NCI-H1694 (cell line): ENCODE measurements at regions not wholly inside any gene's neighbourhood (a gene's known extent, or its start where the extent isn't known, plus 50 kb on each side); places are given as distances from the start of the nearest gene placed in this dataset.

ENCODE experiments used
- DNase-seq: peaks from one replicate; lab custom pipeline; 2025; lab: John Stamatoyannopoulos, UW

DNA sequence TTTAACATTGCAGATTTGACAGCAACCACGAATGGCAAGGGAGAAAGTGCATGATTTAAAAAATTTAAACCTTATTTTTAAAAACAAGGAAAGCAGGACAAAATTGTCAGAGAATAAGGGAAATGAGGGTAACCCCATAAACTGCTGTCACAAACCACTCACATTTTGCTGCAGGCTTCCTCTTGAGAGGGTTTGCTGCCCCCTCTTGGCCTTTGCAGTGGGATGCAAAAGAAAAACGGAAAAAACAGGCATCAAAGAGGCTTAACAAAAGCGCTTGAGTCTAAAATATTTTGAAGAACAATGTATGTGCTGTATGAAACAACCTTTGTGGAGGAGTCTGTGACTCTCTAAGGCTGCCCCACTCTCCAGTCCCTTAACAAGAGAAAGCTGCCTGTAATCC, 91.6 kb downstream of the TMX3 start:
- peak; percentile 35 for DNase-seq

DNA sequence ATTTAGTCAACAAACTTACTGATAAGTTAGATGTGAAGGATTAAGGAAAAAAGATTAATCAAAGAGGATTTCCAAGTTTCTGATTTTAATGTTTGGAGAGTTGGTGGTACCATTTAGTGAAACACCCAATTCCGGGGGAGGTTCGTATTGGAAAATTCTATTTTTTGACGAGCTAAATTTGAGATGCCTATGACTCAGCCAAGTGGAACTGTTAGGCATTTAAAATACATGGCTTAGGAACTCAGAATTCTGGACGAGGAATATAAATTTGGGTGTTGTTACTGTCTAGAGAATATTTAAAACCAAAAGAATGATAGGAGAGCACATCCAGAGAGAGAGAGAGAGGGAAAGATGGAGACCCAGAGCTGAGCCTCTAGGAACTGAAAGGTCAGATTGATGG, 103.6 kb downstream of the TMX3 start:
- DNase-seq, result no peak

DNA sequence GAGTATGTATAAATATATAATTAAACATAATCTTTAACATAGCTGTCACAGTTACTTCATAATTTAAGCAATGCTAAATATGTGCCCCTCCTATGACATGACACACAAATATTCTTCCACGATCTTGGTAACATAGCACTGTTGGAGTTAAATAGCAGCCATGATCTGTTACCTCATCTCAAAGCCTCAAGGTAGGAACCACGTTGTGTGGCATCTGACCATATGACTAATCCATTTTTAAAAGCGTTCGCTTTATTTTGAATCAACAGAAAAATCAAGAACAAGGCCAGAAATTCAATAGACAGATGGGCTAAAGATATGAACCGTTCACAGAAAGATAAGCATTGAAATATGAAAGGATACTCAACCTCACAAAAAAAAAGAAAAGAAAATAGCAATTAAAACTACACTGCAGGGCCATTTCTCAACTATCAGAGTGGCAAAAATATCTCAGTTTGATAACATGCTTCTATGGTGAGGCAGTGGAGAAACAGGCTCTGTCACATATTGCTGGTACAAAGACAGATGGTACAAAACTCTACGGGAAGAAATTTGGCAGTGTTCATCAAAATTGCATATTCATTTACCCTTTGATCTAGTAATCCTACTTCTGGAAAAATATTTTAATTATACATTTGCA, 105.9 kb downstream of the TMX3 start:
- peak; percentile 76 for DNase-seq

DNA sequence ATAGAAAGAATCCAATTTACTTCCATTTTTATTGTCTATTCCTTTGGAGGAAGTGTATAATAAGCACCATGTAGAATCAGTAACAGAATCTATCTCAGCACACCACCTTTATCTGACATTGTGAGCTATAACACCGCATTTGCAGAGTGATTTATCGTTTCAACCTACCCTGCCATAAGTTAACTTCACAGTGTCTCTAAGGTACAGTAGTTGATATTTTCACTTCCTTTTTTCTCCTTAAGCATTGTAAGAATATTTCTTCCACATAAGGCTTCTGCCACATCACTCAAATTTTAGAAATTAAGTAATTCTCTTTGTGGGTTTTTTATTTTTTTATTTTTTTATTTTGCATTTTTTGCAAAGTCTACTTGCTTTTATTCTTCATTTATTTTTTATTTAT, 107.1 kb downstream of the TMX3 start:
- no peak for DNase-seq

DNA sequence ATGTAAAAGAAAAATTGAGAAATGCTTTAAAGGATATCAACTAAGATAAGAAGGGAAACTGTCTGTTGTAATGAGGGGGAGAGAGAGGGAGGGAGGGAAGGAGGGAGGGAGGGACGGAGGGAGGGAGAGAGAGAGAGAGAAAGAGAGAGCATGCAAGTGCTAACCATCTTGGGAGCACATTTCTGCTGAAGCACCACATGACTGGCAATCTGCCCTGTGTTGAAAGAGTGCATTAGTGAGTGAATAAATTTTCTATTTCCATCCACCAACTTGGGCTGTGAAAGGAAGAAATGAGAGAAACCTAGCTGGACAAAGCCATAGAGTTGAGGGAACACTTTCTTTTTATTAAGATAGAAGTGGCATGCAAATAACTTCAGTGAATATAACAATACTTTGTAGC, 110.7 kb downstream of the TMX3 start:
- no peak for DNase-seq

DNA sequence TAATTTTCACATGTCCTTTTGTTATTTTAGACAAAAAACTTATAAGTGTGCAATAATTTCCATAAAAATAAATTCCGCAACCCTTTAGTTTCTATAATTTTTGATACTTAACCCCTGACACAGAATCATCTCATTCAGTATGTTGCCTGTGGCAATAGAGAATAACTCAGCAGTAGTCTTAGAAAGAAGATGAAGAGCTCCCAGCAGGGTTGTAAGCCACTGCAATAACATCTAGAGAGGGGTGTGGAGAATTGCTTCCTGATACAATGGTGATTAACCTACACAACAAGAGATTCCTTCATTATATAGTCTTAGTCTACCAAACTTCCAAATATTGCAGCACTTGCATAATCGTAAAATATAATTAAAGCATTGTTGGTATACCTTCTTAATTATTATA, 118.9 kb downstream of the TMX3 start:
- no peak for DNase-seq

DNA sequence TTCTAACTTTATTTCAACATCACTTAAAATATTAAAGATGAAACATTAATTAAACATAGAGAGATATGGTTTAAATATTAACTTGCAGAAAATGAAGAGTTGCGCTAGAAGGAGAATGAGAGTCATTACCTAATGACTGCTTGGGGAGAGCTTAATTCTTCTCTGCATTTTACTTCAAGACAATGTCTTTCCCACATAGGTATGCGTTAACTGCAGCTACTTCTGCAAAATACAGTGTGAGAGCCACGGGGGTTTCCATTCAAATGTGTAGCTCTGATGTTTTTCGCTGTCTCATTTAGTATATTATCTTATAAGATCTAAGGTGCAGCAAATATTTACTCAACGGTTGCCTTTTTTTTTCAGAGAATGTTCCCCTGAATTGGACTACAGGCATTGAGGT, 126.7 kb downstream of the TMX3 start:
- no peak for DNase-seq

DNA sequence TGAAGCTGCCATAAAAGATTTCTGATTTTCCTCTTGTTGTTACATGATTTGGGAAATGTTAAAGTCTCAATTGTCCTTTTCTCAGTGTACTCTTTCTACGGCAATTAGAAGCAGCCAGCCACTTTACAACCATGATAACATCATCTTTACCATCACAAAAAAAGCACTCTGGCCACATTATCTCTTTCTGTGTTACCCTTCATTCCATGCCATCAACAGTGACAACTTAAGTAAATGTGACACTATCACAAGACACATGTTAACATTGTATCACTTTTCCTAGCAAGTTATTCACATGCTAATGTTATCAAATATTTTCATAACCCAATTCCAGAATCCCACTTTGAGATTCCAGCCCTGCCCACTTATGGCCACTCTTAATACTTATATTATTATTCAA, 131.2 kb downstream of the TMX3 start:
- DNase-seq, result no peak

DNA sequence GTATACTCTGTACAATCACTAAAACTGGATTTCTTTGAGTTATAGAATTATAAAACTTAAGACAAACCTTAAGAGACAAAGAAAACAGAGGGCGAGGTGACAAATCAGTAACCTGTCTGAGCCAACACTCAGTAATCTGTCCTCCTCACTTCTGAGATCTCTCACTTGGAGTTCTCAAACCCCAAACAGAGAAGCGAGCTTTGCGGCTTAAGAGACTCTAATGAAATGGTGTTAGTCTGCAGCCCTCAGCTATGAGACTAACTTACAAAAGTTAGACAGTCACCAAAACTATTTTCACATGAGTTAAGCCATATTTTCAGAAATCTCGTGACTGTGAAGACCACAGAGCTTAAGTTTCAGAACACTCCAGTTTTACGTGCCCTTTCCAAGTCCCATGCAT, 140.6 kb downstream of the TMX3 start:
- DNase-seq, result no peak

DNA sequence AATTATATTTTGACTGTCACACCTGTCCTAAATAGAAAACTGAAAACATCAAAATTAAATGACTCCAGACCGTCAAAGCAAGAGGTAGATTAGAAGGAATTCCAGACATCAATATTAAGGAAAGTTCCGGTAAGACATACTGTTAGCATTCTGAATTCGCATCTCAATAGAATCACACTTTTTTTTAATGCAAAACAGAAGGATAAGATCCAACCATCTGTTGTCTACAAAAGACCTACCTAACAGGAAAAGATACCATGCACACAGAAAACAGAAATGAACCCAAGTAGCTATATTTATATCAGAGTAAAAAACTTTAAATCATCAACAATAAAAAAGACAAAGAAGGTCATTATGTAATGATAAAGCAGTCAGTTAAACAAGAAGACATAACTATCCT, 145.0 kb downstream of the TMX3 start:
- DNase-seq, result no peak

DNA sequence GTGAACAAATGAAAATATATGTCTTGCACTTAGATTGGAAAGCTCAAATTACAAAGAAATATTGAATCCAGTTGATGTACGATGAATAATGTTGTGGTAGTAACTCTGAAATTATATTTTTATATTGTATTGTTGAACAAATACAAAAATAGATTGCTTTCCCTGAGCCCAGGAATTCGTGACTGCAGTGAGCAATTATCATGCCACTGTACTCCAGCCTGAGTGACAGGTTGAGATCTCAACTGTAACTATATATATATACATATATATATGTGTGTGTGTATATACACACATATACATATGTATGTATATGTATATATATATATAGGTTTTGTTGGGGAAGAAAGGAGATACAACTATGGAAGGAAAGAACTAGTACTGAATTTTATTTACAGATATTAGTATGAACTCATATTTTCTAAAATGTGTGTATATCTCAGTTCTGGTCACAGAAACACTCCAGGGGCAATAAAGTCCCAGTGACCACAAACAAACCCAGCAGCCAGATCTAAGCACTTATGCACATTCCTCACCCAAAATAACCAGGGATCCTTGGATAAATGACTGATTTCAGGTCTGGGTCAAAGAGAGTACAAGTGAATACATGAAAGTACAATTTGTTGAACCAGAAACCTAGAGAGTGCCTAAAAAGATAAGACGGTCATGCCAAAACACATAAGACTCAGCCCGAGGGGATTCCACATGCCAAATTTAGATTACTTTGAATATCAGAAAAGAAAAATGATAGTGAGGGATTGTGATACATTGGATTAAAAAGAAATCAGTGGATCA, 146.3 kb downstream of the TMX3 start:
- no peak for DNase-seq

DNA sequence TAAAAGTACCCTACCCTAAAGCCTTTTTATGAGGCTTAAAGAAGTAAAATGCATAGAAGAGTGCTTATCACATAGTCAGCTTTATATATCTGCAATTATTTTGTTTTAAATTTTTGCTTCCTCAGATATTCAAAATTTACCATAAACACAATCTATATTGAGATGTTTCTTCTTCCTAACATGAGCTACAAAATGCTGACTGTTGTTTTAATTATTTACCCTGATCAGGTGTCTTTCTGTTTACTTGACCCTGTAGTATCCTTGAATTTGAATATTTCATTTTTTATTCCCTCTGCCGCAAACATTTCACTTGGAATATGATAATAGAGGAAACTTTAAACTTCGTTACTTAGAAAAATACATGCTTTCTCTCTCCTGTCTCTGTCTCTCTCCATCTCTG, 147.9 kb downstream of the TMX3 start:
- no peak for DNase-seq

DNA sequence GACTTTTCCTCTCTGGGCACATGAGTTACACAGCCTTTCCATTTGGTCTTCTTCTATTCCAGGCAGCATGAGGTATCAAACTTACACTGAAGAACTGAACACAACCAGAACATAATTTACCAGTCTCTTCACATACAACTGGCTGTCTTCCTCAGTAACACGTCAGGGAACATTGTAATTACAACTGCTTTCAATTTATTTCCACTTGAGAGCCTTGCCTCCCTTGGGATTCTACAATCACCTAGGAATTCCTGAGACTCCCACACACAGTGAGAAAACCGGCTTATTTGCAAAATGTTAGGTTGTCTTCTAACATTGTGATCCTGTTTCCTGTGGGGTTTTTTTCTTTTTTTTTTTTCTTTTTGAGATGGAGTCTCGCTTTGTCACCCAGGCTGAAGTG, 149.9 kb downstream of the TMX3 start:
- DNase-seq, result no peak

DNA sequence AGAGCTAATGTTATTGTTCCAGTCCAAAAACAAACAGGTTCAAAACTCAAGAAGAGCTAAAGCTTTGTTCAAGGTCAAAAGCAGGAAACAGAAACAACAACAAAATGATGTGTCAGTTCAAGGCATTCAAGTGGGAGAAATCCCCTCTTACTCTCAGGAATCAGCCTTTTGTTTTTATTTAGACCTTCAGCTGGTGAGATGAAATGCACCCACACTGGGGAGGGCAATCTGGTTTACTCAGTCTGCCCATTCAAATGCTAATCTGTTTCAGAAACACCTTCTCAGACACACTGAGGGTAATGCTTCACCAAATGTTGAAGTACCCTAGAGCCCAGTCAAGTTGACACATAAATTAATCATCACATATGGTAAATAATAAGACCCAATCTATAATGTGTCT, 150.6 kb downstream of the TMX3 start:
- no peak for DNase-seq

DNA sequence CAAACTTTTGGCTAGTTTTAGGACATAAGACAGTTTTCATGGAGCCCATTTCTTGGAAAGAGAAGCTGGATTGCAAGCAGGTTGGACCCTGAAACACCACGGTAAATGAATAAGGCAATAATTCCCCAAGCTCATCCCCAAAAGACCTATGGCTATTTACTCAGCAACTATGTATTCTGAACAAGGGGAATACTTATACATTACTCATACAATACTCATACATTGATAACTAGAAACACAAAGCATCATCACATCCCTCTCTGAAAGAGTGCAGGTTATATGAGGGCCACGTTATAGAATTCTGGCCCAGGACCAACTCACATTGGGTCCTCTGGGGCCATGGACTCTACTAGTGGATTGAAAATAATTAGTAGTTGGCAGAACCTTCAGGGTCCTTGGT, 154.8 kb downstream of the TMX3 start:
- no peak for DNase-seq

DNA sequence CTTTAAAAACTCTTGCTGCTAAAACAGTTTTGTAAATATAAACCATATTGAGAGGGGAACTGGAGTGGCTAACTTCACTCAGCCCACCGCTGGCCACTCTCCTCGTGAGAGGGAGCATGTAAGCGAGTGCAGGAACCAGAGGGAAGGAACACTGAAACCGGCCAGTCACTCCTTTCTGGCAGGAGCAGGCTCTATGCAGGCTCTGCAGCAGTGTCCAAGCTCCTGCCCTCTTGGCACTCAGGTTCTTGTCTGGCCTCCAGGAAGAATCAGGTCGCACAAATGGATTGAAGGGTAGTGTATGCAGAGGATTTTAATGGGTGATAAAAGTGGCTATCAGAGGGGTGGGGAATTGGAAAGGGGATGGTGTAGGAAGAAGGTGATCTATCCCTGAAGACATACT, 157.7 kb downstream of the TMX3 start:
- DNase-seq, result no peak

DNA sequence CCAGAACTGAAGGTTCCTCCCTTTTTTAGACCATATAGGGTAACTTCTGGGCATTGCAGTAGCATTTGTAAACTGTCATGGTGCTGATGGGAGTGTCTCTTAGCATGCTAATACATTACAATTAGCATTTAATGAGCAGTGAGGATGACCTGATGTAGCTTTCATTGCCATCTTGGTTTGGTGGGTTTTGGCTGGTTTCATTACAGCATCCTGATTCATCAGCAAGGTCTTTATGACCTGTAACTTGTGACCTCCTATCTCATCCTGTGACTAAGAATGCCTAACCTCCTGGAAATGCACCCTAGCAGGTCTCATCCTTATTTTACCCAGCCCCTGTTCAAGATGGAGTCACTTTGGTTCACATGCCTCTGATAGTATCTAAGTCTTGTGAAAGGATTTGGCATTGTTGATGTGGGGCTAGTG, 159.0 kb downstream of the TMX3 start:
- DNase-seq, result no peak

DNA sequence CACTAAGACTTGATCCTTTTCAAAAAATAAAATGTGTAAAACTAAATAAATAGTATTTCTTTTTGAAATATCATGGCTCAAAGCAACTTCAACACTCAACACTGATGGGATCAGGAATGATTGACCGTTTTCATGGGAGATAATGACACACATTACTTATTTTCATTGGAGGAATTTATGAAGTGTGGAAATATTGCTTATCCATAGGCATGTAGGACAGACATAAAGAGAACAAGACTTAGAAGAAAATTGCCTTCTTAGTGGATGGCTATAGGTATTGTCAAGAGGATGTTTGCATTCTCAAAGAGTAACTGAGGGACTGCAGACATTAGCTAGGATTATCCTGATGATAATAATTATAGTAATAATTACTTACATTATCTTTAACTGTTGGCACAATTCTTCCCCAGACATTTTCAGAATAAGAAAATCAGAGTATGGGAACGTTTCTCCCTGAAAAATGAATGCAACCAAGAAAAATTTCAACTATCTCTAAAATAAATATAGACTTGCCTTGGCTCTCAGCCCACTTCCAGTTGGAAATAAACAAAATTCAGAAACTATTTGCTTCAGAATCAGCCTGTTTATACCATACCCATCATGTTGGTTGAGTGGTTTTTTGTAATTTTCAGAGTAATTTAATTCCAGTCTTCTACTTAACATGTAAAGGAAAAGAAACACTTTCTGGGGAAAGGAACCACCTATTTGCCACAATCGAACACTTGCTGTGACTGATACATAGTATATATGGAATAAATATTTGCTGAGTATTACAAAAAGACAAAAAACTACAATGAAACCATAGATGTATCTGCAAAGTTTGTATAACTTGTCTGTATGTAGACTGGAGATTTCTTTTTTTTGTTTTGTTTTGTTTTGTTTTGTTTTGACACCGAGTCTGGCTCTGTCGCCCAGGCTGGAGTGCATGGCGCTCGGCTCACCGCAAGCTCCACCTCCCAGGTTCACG, 165.7 kb downstream of the TMX3 start:
- no peak for DNase-seq

DNA sequence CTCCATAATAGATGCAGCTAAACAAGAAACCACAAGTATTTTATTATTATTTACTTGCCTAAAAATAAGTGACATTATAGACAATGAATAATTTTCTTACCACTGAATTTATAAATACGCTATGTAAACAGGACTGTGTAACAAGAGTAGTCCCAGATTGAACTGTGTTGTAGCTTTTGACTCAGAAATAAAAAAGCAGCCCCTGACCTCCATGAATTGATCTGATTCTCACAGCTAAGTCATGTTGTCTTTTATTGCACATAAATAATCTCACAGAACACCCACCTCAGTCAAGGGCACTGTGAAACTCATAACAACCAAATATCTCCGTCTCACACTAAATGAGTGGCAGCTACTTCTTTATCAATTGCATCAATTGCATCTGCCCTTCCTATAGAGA, 171.6 kb downstream of the TMX3 start:
- DNase-seq, result no peak

DNA sequence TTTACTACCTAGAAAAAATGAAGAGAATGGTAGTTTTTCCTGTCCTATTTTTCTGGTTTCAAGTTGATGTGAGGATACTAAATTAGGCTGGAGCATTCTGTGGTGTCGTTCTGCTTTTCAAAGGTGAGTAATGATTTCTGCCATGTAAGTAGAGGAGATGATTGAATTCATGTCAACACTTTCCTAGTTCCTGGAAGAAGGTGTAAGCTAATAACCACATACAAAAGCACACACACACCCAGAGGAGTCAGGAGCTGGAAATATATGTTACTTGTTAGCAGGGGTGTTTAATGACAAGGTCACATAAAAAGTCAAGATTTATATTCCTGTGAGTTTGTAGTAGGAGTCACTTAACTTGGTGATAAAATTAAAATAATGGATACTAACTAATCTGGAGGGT, 172.1 kb downstream of the TMX3 start:
- no peak for DNase-seq

DNA sequence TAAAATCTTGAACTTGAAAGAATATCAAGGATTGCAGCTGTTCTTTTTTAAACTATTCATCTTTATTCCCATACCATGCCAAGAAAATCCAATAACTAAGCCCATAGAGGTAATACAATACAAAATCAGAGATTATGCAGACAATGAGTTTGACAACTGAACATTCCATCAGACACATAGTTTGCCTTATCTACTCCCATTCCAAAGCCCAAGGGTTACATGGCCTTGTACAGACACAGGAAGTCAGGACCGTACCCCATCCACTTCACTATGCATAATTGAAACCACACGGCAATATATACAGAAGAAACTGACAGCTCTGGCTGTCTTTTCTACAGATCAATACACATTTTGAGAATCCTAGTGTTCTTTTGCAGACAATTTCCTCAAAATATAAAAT, 181.3 kb downstream of the TMX3 start:
- DNase-seq, result no peak

DNA sequence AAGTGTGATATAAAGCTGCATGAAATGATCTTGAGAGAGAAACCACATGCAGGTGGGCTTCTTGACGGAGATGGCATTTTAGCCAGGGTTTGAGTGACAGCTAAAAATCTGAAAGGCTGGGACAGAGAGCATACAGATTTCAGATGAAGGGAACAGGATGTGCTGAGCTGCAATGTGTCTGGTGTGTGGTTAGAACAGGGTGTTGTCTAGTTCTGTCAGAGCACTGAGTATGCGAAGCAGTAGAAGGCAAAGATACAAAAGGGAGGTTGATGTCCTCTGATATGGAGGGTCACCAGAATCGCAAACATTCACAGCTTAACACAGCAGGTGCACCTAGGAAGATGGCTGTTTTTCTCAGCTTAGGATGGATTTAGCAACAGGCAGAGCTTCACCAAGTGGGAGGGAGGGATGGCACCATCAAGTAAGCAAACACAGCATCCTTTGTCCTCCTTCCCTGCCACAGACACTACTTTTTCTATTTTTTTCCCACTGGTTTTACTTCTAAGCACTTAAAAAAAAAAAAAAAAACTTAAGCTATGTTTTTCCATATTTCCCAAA, 182.5 kb downstream of the TMX3 start:
- no peak for DNase-seq

DNA sequence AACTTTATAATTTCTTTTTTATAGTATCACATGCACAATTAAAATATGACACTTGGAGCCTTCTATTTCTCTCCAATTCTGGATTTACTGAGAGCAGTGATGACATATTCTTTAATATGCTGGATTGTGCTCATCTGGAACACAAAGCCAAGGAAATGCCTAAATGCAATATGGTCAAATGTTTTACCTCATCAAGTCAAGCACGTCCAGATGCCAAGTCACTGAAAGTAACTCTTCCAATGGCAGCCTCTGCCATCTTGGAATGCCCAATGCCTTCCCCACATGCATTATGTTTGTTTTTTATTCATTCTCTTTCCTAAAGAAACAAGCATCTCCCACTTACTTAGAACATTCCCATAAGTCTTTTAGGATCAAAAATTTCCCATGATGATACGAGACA, 189.8 kb downstream of the TMX3 start:
- DNase-seq, result no peak
